ENCODE measurements at regions not wholly inside any gene's neighbourhood (a gene's known extent, or its start where the extent isn't known, plus 50 kb on each side); places are given as distances from the start of the nearest gene placed in this dataset.
"Not testable (repeated sequence)": the region's sequence is repeated elsewhere in the genome, so short reads cannot be mapped to it uniquely, and the experiment has no call there.

GRCh38 chr7:13727751-13728150, 261.7 kb downstream of the ETV1 start:
- TF ChIP-seq, protein P1, sequence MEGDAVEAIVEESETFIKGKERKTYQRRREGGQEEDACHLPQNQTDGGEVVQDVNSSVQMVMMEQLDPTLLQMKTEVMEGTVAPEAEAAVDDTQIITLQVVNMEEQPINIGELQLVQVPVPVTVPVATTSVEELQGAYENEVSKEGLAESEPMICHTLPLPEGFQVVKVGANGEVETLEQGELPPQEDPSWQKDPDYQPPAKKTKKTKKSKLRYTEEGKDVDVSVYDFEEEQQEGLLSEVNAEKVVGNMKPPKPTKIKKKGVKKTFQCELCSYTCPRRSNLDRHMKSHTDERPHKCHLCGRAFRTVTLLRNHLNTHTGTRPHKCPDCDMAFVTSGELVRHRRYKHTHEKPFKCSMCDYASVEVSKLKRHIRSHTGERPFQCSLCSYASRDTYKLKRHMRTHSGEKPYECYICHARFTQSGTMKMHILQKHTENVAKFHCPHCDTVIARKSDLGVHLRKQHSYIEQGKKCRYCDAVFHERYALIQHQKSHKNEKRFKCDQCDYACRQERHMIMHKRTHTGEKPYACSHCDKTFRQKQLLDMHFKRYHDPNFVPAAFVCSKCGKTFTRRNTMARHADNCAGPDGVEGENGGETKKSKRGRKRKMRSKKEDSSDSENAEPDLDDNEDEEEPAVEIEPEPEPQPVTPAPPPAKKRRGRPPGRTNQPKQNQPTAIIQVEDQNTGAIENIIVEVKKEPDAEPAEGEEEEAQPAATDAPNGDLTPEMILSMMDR (IDR thresholded peaks at IDR 0.05; ENCODE audit: insufficient read depth, low read depth, low read length), result no peak
- no peak overlapping the region for H3K4me3 ChIP-seq (ENCODE audit: low read depth, low read length)

DNA sequence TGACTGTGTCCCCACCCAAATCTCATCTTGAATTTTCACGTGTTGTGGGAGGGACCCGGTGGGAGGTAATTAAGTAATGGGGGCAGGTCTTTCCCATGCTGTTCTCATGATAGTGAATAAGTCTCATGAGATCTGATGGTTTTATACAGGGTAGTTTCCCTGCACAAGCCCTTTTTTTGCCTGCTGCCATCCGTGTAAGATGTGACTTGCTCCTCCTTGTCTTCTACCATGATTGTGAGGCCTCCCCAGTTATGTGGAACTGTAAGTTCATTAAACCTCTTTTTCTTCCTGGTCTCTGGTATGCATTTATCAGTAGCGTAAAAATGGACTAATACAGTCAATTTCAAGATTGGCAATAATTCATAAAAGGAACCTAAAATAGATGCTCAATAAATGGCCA, 261.0 kb downstream of the ETV1 start:
- not testable (repeated sequence) for H3K4me3 ChIP-seq (ENCODE audit: low read depth, low read length); DNase-seq (ENCODE audit: low read depth)

More at GRCh38 chr7:13727751-13728150, 261.7 kb downstream of the ETV1 start:
- no peak for DNase-seq (ENCODE audit: low read depth)

- no peak for DNase-seq (ENCODE audit: low read depth)
Observed at GRCh38 chr7:13731643-13732042, 257.8 kb downstream of the ETV1 start.

GRCh38 chr7:13737563-13737962, 251.9 kb downstream of the ETV1 start:
- DNase-seq (ENCODE audit: low read depth), result no peak
- TF ChIP-seq, protein P1 (IDR thresholded peaks at IDR 0.05; ENCODE audit: insufficient read depth, low read depth, low read length), result no peak
- no peak overlapping the region for H3K4me3 ChIP-seq (ENCODE audit: low read depth, low read length)

More at GRCh38 chr7:13731643-13732042, 257.8 kb downstream of the ETV1 start:
- H3K4me3 ChIP-seq (ENCODE audit: low read depth, low read length), result no peak overlapping the region
- TF ChIP-seq, protein P1 (IDR thresholded peaks at IDR 0.05; ENCODE audit: insufficient read depth, low read depth, low read length), result no peak

DNA sequence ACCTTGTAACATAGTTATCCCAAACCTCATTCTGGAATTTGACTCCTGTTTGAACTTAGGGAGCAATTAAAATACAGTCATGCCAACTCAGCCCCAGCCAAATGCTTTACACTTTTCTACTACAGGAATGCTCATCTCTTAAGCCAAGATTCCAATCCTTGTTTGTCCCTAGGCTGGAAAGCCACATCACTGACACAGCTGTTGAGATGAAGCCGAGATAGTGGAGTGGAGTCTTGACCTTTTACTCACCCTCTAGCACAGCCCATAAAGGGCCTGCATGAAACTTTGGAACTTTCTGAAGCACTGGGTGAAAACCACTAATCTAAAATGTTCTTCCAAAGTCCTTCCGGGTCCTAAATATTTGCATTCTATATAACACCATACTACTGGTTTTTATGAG, 247.3 kb downstream of the ETV1 start:
- TF ChIP-seq, protein P1 (IDR thresholded peaks at IDR 0.05; ENCODE audit: insufficient read depth, low read depth, low read length), result no peak
- peak; percentile 83 for DNase-seq (ENCODE audit: low read depth)
- no peak overlapping the region for H3K4me3 ChIP-seq (ENCODE audit: low read depth, low read length)

DNA sequence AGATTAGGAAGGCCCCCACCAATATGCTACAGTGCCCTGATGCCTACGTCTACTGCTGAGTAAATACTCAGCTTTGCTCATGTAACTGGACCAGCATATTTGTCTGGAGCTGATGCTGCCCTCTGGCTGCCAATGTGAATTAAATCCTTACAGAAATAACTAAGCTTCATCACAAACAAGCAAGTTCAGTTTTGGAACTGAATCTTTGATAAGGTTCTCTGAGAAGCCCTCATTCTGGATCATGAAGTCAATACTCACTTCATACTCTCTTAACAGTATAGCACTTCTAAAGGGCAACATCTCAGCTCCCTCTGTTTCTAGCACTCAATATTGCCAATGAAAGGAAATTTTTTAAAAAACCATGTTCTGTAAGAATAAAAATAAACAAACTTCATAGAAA, 246.7 kb downstream of the ETV1 start:
- DNase-seq (ENCODE audit: low read depth), result peak; percentile 64
- H3K4me3 ChIP-seq (ENCODE audit: low read depth, low read length), result no peak overlapping the region
- TF ChIP-seq, protein P1 (IDR thresholded peaks at IDR 0.05; ENCODE audit: insufficient read depth, low read depth, low read length), result peak; percentile 51

- peak; percentile 41 for DNase-seq (ENCODE audit: low read depth)
- no peak overlapping the region for H3K4me3 ChIP-seq (ENCODE audit: low read depth, low read length)
- TF ChIP-seq, protein P1 (IDR thresholded peaks at IDR 0.05; ENCODE audit: insufficient read depth, low read depth, low read length), result no peak
Observed at GRCh38 chr7:13743226-13743625, 246.2 kb downstream of the ETV1 start.
